ENCODE measurements at regions not wholly inside any gene's neighbourhood (a gene's known extent, or its start where the extent isn't known, plus 50 kb on each side); places are given as distances from the start of the nearest gene placed in this dataset.

GRCh38 chr2:138830547-138830946, 50.4 kb upstream of the NXPH2 start:
- Histone ChIP-seq H3K9me3 (no peaks in the 10 kb centered on the region), H3K27me3 (no peaks in the 10 kb centered on the region)

More at GRCh38 chr2:138830547-138830946, 50.4 kb upstream of the NXPH2 start:
- Histone ChIP-seq H3K27ac (no peak overlapping the region), H3K36me3 (no peaks in the 10 kb centered on the region), H3K4me3 (no peak overlapping the region), H3K4me1 (no peaks in the 10 kb centered on the region)
- TF ChIP-seq CTCF (IDR thresholded peaks at IDR 0.05): no peak
- intact Hi-C loops (cut with DNase I): no loop called here
- ATAC-seq: no peak
- no peak for DNase-seq

All from upper lobe of right lung (tissue), 1 donor.